Hepatocyte (in vitro differentiated cells): ENCODE measurements at regions not wholly inside any gene's neighbourhood (a gene's known extent, or its start where the extent isn't known, plus 50 kb on each side); places are given as distances from the start of the nearest gene placed in this dataset.

Experiments
- EZH2phosphoT487 ChIP-seq: fragments of 200-600 bp; sonication (generic); IDR thresholded peaks from one replicate; pipeline ENCODE4 v1.6.1; 2018; ENCODE audit warnings: antibody characterized with exemption, mild to moderate bottlenecking, low read depth, moderate library complexity; ENCODE audit not compliant: unreplicated experiment, severe bottlenecking
- TF ChIP-seq, protein P1 (sequence below): fragments of 200-600 bp; sonication (generic); IDR thresholded peaks from 2 replicates; pipeline ENCODE4 v1.5.1; 2016; ENCODE audit warnings: antibody characterized with exemption, mild to moderate bottlenecking; ENCODE audit not compliant: poor library complexity

- TF ChIP-seq, protein P1, sequence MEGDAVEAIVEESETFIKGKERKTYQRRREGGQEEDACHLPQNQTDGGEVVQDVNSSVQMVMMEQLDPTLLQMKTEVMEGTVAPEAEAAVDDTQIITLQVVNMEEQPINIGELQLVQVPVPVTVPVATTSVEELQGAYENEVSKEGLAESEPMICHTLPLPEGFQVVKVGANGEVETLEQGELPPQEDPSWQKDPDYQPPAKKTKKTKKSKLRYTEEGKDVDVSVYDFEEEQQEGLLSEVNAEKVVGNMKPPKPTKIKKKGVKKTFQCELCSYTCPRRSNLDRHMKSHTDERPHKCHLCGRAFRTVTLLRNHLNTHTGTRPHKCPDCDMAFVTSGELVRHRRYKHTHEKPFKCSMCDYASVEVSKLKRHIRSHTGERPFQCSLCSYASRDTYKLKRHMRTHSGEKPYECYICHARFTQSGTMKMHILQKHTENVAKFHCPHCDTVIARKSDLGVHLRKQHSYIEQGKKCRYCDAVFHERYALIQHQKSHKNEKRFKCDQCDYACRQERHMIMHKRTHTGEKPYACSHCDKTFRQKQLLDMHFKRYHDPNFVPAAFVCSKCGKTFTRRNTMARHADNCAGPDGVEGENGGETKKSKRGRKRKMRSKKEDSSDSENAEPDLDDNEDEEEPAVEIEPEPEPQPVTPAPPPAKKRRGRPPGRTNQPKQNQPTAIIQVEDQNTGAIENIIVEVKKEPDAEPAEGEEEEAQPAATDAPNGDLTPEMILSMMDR, result no peak
- TF ChIP-seq EZH2phosphoT487, result no peak
Measured at GRCh38 chr10:3485057-3485686, 299.8 kb downstream of the KLF6 start.
